Suprapubic skin (tissue), 3 donors: ENCODE measurements at regions not wholly inside any gene's neighbourhood (a gene's known extent, or its start where the extent isn't known, plus 50 kb on each side); places are given as distances from the start of the nearest gene placed in this dataset.

Experiments
- EP300 ChIP-seq: sonication (generic); formaldehyde crosslinking; IDR thresholded peaks from one replicate; pipeline ENCODE4 v1.6.1; 2017; ENCODE audit warnings: antibody characterized with exemption
- TF ChIP-seq, protein P1 (sequence below), 2 donors: fragments of 200-600 bp in 1 of 2; fragments of 450-650 bp in 1 of 2; sonication (generic) in 1 of 2; IDR thresholded peaks; one replicate each; pipeline ENCODE4 v1.5.1; 2016 to 2019; ENCODE audit warnings: antibody characterized with exemption in 2 of 2, mild to moderate bottlenecking in 1 of 2, moderate library complexity in 1 of 2

DNA sequence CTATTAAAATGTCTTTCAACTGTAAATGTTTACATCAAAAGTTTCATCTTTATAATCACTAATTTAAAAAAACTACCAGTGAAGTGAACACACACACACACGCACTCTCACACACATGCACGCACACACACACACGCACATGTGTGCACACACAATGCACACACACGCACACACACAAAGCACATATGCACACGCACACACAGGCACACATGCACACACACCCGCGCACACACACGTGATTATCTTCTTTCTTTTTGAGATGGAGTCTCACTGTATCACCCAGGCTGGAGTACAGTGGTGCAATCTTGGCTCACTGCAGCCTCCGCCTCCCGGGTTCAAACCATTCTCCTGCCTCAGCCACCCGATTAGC lies 80.0 kb upstream of the FRMD1 start:
- TF ChIP-seq EP300 = no peak
- TF ChIP-seq, protein P1, sequence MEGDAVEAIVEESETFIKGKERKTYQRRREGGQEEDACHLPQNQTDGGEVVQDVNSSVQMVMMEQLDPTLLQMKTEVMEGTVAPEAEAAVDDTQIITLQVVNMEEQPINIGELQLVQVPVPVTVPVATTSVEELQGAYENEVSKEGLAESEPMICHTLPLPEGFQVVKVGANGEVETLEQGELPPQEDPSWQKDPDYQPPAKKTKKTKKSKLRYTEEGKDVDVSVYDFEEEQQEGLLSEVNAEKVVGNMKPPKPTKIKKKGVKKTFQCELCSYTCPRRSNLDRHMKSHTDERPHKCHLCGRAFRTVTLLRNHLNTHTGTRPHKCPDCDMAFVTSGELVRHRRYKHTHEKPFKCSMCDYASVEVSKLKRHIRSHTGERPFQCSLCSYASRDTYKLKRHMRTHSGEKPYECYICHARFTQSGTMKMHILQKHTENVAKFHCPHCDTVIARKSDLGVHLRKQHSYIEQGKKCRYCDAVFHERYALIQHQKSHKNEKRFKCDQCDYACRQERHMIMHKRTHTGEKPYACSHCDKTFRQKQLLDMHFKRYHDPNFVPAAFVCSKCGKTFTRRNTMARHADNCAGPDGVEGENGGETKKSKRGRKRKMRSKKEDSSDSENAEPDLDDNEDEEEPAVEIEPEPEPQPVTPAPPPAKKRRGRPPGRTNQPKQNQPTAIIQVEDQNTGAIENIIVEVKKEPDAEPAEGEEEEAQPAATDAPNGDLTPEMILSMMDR (IDR thresholded peaks at IDR 0.05) = no peak
